B cell (primary cell): ENCODE measurements at regions not wholly inside any gene's neighbourhood (a gene's known extent, or its start where the extent isn't known, plus 50 kb on each side); places are given as distances from the start of the nearest gene placed in this dataset.

ENCODE experiments used
- ATAC-seq: fragments of 200-7000 bp; cut with Tn5 transposase; one replicate; pipeline ENCODE4 v1.10.0; 2021; ENCODE audit warnings: low read depth, mild to moderate bottlenecking, moderate number of reproducible peaks, moderate library complexity
- CTCF ChIA-PET: fragments of 350-600 bp; sonication (Branson Sonifier 250); formaldehyde crosslinking; loops from one replicate; lab custom pipeline; 2021; ENCODE audit warnings: antibody characterized with exemption, inconsistent platforms; lab: Charles Lee
- POLR2A ChIA-PET: fragments of 350-600 bp; sonication (Branson Sonifier 250); formaldehyde crosslinking; loops from one replicate; lab custom pipeline; 2021; ENCODE audit warnings: antibody characterized with exemption; lab: Charles Lee
- DNase-seq: peaks from one replicate; pipeline ENCODE4 v3.0.0; 2013
- H2AFZ ChIP-seq: 2 replicates; pipeline ENCODE4 v1.6.1; 2012; ENCODE audit warnings: mild to moderate bottlenecking, low read depth, low read length; ENCODE audit not compliant: insufficient read depth, poor library complexity, severe bottlenecking
- H3K27ac ChIP-seq, 2 donors: 1 replicate in 1 of 2; 2 replicates in 1 of 2; pipeline ENCODE4 v1.5.1; 2012 to 2013; ENCODE audit warnings: low read length in 2 of 2, mild to moderate bottlenecking in 2 of 2, moderate library complexity in 1 of 2
- H3K27me3 ChIP-seq, 4 experiments: fragments of 200-600 bp in 1 of 4; sonication (generic) in 1 of 4; replicated peaks in 1 of 4; 1 replicate in 2 of 4; 2 replicates in 2 of 4; pipeline versions ENCODE4 v1.6.1 to v1.7.0; 2013 to 2016; ENCODE audit warnings: low read length in 3 of 4, mild to moderate bottlenecking in 2 of 4, mixed read lengths in 1 of 4, moderate library complexity in 1 of 4; ENCODE audit not compliant: insufficient read depth in 4 of 4, control insufficient read depth in 3 of 4; ENCODE audit errors: control extremely low read depth in 1 of 4
- H3K36me3 ChIP-seq, 2 experiments: replicated peaks in 1 of 2; 1 replicate in 1 of 2; 2 replicates in 1 of 2; pipeline versions ENCODE4 v1.6.1 to v1.7.1; 2013; ENCODE audit warnings: low read length in 1 of 2; ENCODE audit not compliant: insufficient read depth in 2 of 2, control insufficient read depth in 1 of 2; ENCODE audit errors: control extremely low read depth in 1 of 2, extremely low read depth in 1 of 2
- H3K4me1 ChIP-seq, 2 donors: fragments of 200-600 bp in 1 of 2; sonication (generic) in 1 of 2; 1 replicate in 1 of 2; 2 replicates in 1 of 2; pipeline versions ENCODE4 v1.5.1 to v1.6.1; 2013 to 2017; ENCODE audit warnings: low read length in 2 of 2; ENCODE audit not compliant: control insufficient read depth in 2 of 2, insufficient read depth in 2 of 2
- H3K4me2 ChIP-seq: replicated peaks from 2 replicates; pipeline ENCODE3; 2012; ENCODE audit warnings: mild to moderate bottlenecking, low read depth, low read length; ENCODE audit not compliant: poor library complexity, severe bottlenecking
- H3K4me3 ChIP-seq, 5 experiments: fragments of 200-600 bp in 1 of 5; sonication (generic) in 1 of 5; 1 replicate in 3 of 5; 2 replicates in 2 of 5; pipeline versions ENCODE4 v1.5.1 to v1.7.0; 2011 to 2016; ENCODE audit warnings: low read length in 4 of 5, mild to moderate bottlenecking in 4 of 5, low read depth in 2 of 5, control low read depth in 1 of 5, moderate library complexity in 1 of 5; ENCODE audit not compliant: insufficient read depth in 1 of 5; ENCODE audit errors: control extremely low read depth in 1 of 5, extremely low read depth in 1 of 5
- H3K79me2 ChIP-seq: fragments of 200-600 bp; sonication (generic); one replicate; pipeline ENCODE4 v1.6.0; 2016; ENCODE audit warnings: low read length; ENCODE audit not compliant: control insufficient read depth, insufficient read depth
- H3K9ac ChIP-seq: fragments of 200-600 bp; sonication (generic); 2 replicates; pipeline ENCODE4 v1.6.1; 2017; ENCODE audit warnings: mild to moderate bottlenecking, low read length, moderate library complexity
- H3K9me3 ChIP-seq, 3 donors: one replicate each; pipeline versions ENCODE4 v1.6.1 to v1.7.1; 2013; ENCODE audit warnings: low read length in 2 of 3; ENCODE audit not compliant: control insufficient read depth in 2 of 3, insufficient read depth in 1 of 3; ENCODE audit errors: control extremely low read depth in 1 of 3
- H4K20me1 ChIP-seq: 2 replicates; pipeline ENCODE4 v1.6.0; 2012; ENCODE audit warnings: mild to moderate bottlenecking, low read length; ENCODE audit not compliant: insufficient read depth, control insufficient read depth, poor library complexity, severe bottlenecking
- H3K27ac Mint-ChIP-seq: one replicate; pipeline ENCODE4 v1.8.0; 2021; ENCODE audit warnings: mixed read lengths
- H3K27me3 Mint-ChIP-seq: one replicate; pipeline ENCODE4 v1.8.0; 2021; ENCODE audit warnings: mixed read lengths
- H3K4me1 Mint-ChIP-seq: one replicate; pipeline ENCODE4 v1.8.0; 2021; ENCODE audit warnings: mixed read lengths
- H3K4me3 Mint-ChIP-seq: one replicate; pipeline ENCODE4 v1.8.0; 2021; ENCODE audit warnings: mixed read lengths
- H3K9me3 Mint-ChIP-seq: one replicate; pipeline ENCODE4 v1.8.0; 2022; ENCODE audit warnings: mixed read lengths; ENCODE audit not compliant: insufficient read depth
- EZH2 ChIP-seq: IDR thresholded peaks from 2 replicates; pipeline ENCODE4 v1.6.1; 2012; ENCODE audit warnings: borderline replicate concordance, low read depth, mild to moderate bottlenecking, moderate library complexity, low read length; ENCODE audit not compliant: insufficient read depth, poor library complexity, severe bottlenecking
- WGBS: methylation state at CpG from one replicate; pipeline ENCODE4 v1.1.5; 2013; ENCODE audit warnings: missing lambda C conversion rate; ENCODE audit not compliant: insufficient coverage; 5-methylcytosine and 5-hydroxymethylcytosine counted together
- intact Hi-C: fragments of 100-400 bp; cut with micrococcal nuclease; formaldehyde crosslinking; loops from one replicate; pipeline ENCODE4 v1.10.0; 2022
- TF ChIP-seq, protein P1 (sequence below): fragments of 200-600 bp; IDR thresholded peaks from one replicate; pipeline ENCODE4 v1.8.0; 2022; ENCODE audit warnings: antibody characterized with exemption, mild to moderate bottlenecking

DNA sequence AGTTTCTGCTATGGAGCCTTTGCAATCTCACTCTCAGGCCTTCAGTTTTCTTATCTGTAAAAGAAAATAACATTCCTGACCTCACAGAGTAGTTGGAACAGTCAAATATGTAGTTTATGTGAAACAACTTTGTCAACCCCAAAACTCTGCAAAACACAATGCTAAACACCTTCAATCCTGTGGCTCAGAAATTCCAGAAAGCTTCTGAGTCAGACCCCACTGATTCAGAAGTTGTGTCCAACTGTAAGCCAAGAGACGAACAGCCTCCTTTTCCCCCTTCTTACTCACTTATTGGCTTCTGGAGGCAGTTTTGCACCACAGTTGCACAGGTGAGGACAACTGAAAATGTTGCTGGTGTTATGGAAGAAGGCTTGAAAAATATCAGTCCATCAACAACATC, 52.9 kb downstream of the TMSB4Y start:
- H3K4me1 ChIP-seq = no peaks in the 10 kb centered on the region
- no peaks in the 10 kb centered on the region for H3K36me3 ChIP-seq
- no peaks in the 10 kb centered on the region for H3K9me3 ChIP-seq
- intact Hi-C loops = no loop called here
- H3K4me2 ChIP-seq = no peak overlapping the region
- H3K4me3 ChIP-seq = no peak overlapping the region
- no peak for TF ChIP-seq EZH2
- TF ChIP-seq, protein P1, sequence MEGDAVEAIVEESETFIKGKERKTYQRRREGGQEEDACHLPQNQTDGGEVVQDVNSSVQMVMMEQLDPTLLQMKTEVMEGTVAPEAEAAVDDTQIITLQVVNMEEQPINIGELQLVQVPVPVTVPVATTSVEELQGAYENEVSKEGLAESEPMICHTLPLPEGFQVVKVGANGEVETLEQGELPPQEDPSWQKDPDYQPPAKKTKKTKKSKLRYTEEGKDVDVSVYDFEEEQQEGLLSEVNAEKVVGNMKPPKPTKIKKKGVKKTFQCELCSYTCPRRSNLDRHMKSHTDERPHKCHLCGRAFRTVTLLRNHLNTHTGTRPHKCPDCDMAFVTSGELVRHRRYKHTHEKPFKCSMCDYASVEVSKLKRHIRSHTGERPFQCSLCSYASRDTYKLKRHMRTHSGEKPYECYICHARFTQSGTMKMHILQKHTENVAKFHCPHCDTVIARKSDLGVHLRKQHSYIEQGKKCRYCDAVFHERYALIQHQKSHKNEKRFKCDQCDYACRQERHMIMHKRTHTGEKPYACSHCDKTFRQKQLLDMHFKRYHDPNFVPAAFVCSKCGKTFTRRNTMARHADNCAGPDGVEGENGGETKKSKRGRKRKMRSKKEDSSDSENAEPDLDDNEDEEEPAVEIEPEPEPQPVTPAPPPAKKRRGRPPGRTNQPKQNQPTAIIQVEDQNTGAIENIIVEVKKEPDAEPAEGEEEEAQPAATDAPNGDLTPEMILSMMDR = no peak
- no peak overlapping the region for H3K9ac ChIP-seq
- no peaks in the 10 kb centered on the region for H3K79me2 ChIP-seq
- Mint-ChIP-seq H3K4me3 (no peak overlapping the region), H3K27me3 (no peaks in the 10 kb centered on the region), H3K4me1 (peaks cover 7% of the 10 kb centered on the region), H3K9me3 (no peaks in the 10 kb centered on the region), H3K27ac (no peak overlapping the region)
- POLR2A ChIA-PET = no interaction called here
- WGBS = no CpG with 5 or more reads among the region's 1 CpG
- no peak for ATAC-seq
- CTCF ChIA-PET = no interaction called here
- no peak overlapping the region for H3K27ac ChIP-seq
- H2AFZ ChIP-seq = no peak overlapping the region
- no peak for DNase-seq
- H4K20me1 ChIP-seq = no peaks in the 10 kb centered on the region
- no peaks in the 10 kb centered on the region for H3K27me3 ChIP-seq

- WGBS = 97% methylated on average over 3 of the region's 6 CpGs
- H3K79me2 ChIP-seq = no peaks in the 10 kb centered on the region
- H2AFZ ChIP-seq = no peak overlapping the region
- H3K36me3 ChIP-seq = no peaks in the 10 kb centered on the region
- Mint-ChIP-seq H3K9me3 (no peaks in the 10 kb centered on the region), H3K4me3 (no peak overlapping the region), H3K27ac (no peak overlapping the region), H3K4me1 (peaks cover 6% of the 10 kb centered on the region), H3K27me3 (no peaks in the 10 kb centered on the region)
- POLR2A ChIA-PET = no interaction called here
- no peaks in the 10 kb centered on the region for H3K9me3 ChIP-seq
- no peaks in the 10 kb centered on the region for H4K20me1 ChIP-seq
- no peak for DNase-seq
- TF ChIP-seq, protein P1 = no peak
- no peak for TF ChIP-seq EZH2
- H3K4me2 ChIP-seq = no peak overlapping the region
- no peaks in the 10 kb centered on the region for H3K4me1 ChIP-seq
- no peaks in the 10 kb centered on the region for H3K27me3 ChIP-seq
- H3K27ac ChIP-seq = no peak overlapping the region
- H3K9ac ChIP-seq = no peak overlapping the region
- no peak for ATAC-seq
- H3K4me3 ChIP-seq = no peak overlapping the region
- CTCF ChIA-PET = interaction anchor here (0.5 kb wide), 1 partner anchor 63 kb away, joined by 6 read pairs; no protein-coding TSS in a partner anchor
- intact Hi-C loops = no loop called here
These were observed 62.3 kb downstream of the TMSB4Y start for GRCh38 chrY:13766040-13766439.
